Gastrocnemius medialis (tissue), 4 donors: ENCODE measurements at regions not wholly inside any gene's neighbourhood (a gene's known extent, or its start where the extent isn't known, plus 50 kb on each side); places are given as distances from the start of the nearest gene placed in this dataset.

Experiments used
- ATAC-seq, 2 donors: fragments of 150-250 bp; one replicate each; pipeline ENCODE4 v1.9.1; 2016
- DNase-seq, 2 donors: peaks; one replicate each; pipeline ENCODE4 v3.0.0-alpha.2; 2019
- H3K27ac ChIP-seq, 4 donors: fragments of 200-600 bp; sonication (generic); 1 replicate in 1 of 4; 2 replicates in 3 of 4; pipeline ENCODE4 v1.5.1; 2016 to 2018; ENCODE audit warnings: mild to moderate bottlenecking in 2 of 4, moderate library complexity in 1 of 4
- H3K27me3 ChIP-seq, 3 donors: fragments of 200-600 bp; sonication (generic) in 2 of 3; 1 replicate in 1 of 3; 2 replicates in 2 of 3; pipeline versions ENCODE4 v1.5.1 to v1.6.0; 2016 to 2019; ENCODE audit warnings: mild to moderate bottlenecking in 1 of 3, moderate library complexity in 1 of 3
- H3K36me3 ChIP-seq, 2 donors: fragments of 200-600 bp; sonication (generic) in 1 of 2; one replicate each; pipeline ENCODE4 v1.5.1; 2017 to 2018
- H3K4me1 ChIP-seq, 2 donors: fragments of 200-600 bp; sonication (generic) in 1 of 2; one replicate each; pipeline ENCODE4 v1.5.1; 2016 to 2017; ENCODE audit warnings: mild to moderate bottlenecking in 2 of 2
- H3K4me3 ChIP-seq, 4 donors: fragments of 200-600 bp; sonication (generic) in 3 of 4; 1 replicate in 1 of 4; 2 replicates in 3 of 4; pipeline ENCODE4 v1.5.1; 2016 to 2019; ENCODE audit warnings: mild to moderate bottlenecking in 2 of 4
- H3K9me3 ChIP-seq, 3 donors: fragments of 200-600 bp; sonication (generic) in 2 of 3; 1 replicate in 1 of 3; 2 replicates in 2 of 3; pipeline ENCODE4 v1.5.1; 2016 to 2019
- POLR2A ChIP-seq, 2 donors: fragments of 450-650 bp; IDR thresholded peaks; one replicate each; pipeline ENCODE4 v1.6.1; 2017; ENCODE audit warnings: antibody characterized with exemption in 2 of 2, mild to moderate bottlenecking in 2 of 2, moderate library complexity in 2 of 2
- in situ Hi-C, 4 donors: fragments of 200-750 bp; cut with MboI; loops; one replicate each; pipeline versions ENCODE4 v1.15.0 to v1.8.0; 2017; ENCODE audit warnings: low sequenced_read_pairs in 4 of 4
- intact Hi-C: fragments of 100-400 bp; cut with DNase I; formaldehyde crosslinking; loops from one replicate; pipeline ENCODE4 v1.15.1; 2023; ENCODE audit warnings: low total_unique reads
- TF ChIP-seq, protein P1 (sequence below), 5 experiments: fragments of 450-650 bp in 3 of 5; fragments of 200-600 bp in 2 of 5; sonication (generic) in 2 of 5; IDR thresholded peaks in 4 of 5; conservative IDR thresholded peaks in 1 of 5; 1 replicate in 4 of 5; 2 replicates in 1 of 5; pipeline ENCODE4 v1.5.1; 2016 to 2019; ENCODE audit warnings: antibody characterized with exemption in 5 of 5, mild to moderate bottlenecking in 3 of 5, moderate library complexity in 3 of 5

DNA sequence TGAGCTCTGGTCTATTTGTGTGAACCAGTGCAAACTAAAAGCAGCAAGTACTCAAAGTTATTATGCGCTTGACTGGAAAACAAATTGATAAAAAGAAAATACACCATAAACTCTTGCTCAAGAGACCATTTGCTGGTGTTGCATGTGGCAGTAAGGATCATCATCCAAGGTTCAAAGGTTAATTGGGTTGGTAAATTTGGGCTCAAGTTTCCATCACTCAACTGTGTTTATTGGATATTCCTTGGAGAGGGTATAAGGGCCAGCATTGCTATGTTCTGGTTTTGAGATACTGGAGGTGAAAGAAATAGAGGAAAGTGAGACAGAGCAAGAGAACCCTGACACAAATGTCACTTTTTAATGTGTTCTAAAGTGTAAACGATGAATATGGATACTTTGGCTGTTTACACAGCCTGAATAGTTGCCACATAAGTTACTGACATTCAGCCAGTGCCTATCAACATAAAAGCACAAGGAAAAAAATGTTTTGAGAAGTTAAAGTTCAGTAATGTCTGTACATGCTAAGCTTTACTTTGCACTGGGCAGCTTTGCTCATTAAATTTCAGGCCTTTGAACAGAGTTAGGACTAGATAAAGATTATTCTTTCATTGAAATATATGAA, 736.1 kb downstream of the HDGFL1 start:
- Histone ChIP-seq H3K36me3 (no peaks in the 10 kb centered on the region), H3K27me3 (no peaks in the 10 kb centered on the region), H3K4me1 (no peaks in the 10 kb centered on the region), H3K9me3 (no peaks in the 10 kb centered on the region), H3K4me3 (no peak overlapping the region), H3K27ac (no peak overlapping the region)
- TF ChIP-seq, protein P1, sequence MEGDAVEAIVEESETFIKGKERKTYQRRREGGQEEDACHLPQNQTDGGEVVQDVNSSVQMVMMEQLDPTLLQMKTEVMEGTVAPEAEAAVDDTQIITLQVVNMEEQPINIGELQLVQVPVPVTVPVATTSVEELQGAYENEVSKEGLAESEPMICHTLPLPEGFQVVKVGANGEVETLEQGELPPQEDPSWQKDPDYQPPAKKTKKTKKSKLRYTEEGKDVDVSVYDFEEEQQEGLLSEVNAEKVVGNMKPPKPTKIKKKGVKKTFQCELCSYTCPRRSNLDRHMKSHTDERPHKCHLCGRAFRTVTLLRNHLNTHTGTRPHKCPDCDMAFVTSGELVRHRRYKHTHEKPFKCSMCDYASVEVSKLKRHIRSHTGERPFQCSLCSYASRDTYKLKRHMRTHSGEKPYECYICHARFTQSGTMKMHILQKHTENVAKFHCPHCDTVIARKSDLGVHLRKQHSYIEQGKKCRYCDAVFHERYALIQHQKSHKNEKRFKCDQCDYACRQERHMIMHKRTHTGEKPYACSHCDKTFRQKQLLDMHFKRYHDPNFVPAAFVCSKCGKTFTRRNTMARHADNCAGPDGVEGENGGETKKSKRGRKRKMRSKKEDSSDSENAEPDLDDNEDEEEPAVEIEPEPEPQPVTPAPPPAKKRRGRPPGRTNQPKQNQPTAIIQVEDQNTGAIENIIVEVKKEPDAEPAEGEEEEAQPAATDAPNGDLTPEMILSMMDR (IDR thresholded peaks at IDR 0.05 in 4 of 5, conservative IDR thresholded peaks at IDR 0.05 in 1 of 5): no peak
- TF ChIP-seq POLR2A (IDR thresholded peaks at IDR 0.05): no peak
- ATAC-seq: no peak
- intact Hi-C loops (no loop called here), in situ Hi-C loops (no loop called here)
- no peak for DNase-seq

DNA sequence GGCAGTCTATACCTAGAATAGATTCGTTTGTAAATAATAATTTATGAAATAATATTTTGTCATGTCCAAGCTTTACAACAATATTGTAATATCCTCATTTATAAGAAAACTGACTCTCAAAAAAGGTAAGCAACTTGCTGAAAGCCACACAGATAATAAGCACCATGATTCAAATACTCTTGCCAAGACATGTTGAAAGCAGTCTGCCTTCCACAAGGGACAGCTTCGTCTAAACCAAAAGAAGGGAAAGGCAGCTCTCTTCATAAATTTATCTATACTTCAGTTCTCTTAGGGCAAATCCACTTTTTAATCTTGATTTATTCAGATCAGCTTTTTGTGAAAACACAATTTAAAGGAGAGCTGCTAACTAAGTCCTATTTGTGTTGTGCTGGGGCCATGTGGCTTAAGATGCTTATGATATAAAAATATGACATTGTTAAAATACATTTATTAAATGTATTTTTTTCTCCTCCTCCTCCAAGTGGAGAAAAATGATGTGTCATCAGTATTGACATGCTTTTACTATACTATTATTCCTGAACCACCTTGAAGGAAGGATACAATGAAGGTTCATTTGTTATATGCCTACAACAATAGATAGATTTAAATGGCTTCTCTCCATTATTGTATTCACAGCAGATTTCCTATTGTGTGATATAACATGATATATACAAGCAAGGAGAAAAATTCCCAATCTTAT, 737.0 kb downstream of the HDGFL1 start:
- Histone ChIP-seq H3K27ac (no peak overlapping the region), H3K36me3 (no peaks in the 10 kb centered on the region), H3K4me1 (no peaks in the 10 kb centered on the region), H3K9me3 (no peaks in the 10 kb centered on the region), H3K27me3 (no peaks in the 10 kb centered on the region), H3K4me3 (no peak overlapping the region)
- TF ChIP-seq, protein P1 (IDR thresholded peaks at IDR 0.05 in 4 of 5, conservative IDR thresholded peaks at IDR 0.05 in 1 of 5): no peak
- no peak for TF ChIP-seq POLR2A (IDR thresholded peaks at IDR 0.05)
- DNase-seq: no peak
- no peak for ATAC-seq
- in situ Hi-C loops: no loop called here
- intact Hi-C loops: no loop called here

DNA sequence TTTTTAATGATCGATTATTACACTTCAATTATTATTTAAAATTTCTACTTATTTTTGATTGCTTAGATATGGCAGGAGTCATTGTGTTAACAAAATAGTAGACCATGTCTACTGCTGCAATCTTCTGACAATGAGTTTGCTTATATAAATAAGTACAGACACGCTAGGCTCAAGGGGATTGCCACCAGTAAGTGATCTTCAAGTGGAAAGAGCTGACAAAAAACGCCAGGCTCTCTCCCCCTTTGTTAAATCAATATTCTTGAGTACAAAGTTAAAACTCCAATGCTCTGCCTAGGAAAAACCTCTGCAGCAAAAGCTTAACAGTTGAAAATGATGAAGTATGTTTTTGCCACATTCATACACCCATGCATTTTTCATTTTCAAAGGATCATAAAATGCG, 738.1 kb downstream of the HDGFL1 start:
- in situ Hi-C loops: no loop called here
- no peaks in the 10 kb centered on the region for H3K27me3 ChIP-seq
- DNase-seq (no peak), ATAC-seq (no peak)
- no peaks in the 10 kb centered on the region for H3K9me3 ChIP-seq
- intact Hi-C loops: no loop called here
- H3K4me3 ChIP-seq: no peak overlapping the region
- H3K4me1 ChIP-seq: no peaks in the 10 kb centered on the region
- H3K36me3 ChIP-seq: no peaks in the 10 kb centered on the region
- H3K27ac ChIP-seq: no peak overlapping the region
- TF ChIP-seq POLR2A (IDR thresholded peaks at IDR 0.05): no peak
- TF ChIP-seq, protein P1 (IDR thresholded peaks at IDR 0.05 in 4 of 5, conservative IDR thresholded peaks at IDR 0.05 in 1 of 5): no peak

DNA sequence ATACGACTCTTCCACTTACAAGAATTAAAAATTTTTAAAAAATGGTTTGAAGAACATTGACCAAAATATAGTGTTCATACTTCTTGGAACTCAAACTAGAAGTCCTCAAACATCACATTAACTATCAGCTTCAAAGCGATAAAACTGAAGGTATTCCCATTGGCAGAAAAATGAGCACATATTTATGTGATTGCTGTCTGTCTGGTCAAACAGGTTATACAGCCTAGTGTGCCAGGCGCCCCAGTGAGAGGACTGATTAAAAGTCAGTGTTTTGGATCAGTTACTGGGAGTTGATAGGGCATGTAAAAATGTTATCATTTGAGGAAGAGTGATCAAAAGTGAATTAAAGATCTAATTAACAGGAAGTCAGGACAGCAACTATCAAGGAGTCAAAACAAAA, 738.8 kb downstream of the HDGFL1 start:
- Histone ChIP-seq H3K36me3 (no peaks in the 10 kb centered on the region), H3K27ac (no peak overlapping the region), H3K9me3 (no peaks in the 10 kb centered on the region), H3K4me1 (no peaks in the 10 kb centered on the region), H3K4me3 (no peak overlapping the region), H3K27me3 (no peaks in the 10 kb centered on the region)
- no peak for DNase-seq
- TF ChIP-seq, protein P1 (IDR thresholded peaks at IDR 0.05 in 4 of 5, conservative IDR thresholded peaks at IDR 0.05 in 1 of 5): no peak
- TF ChIP-seq POLR2A (IDR thresholded peaks at IDR 0.05): no peak
- in situ Hi-C loops (no loop called here), intact Hi-C loops (no loop called here)
- ATAC-seq: no peak
